ENCODE measurements at regions not wholly inside any gene's neighbourhood (a gene's known extent, or its start where the extent isn't known, plus 50 kb on each side); places are given as distances from the start of the nearest gene placed in this dataset.

GRCh38 chr2:134135793-134136192, 118.1 kb upstream of the MGAT5 start:
- TF ChIP-seq CTCF (IDR thresholded peaks at IDR 0.05): no peak
- Mint-ChIP-seq H3K27ac (ENCODE audit: unreplicated experiment) (no peak overlapping the region), H3K4me3 (ENCODE audit: unreplicated experiment) (no peak overlapping the region), H3K27me3 (ENCODE audit: unreplicated experiment) (no peaks in the 10 kb centered on the region), H3K36me3 (ENCODE audit: unreplicated experiment) (no peaks in the 10 kb centered on the region), H3K9me3 (ENCODE audit: unreplicated experiment) (no peaks in the 10 kb centered on the region), H3K4me1 (ENCODE audit: unreplicated experiment) (peaks cover 21% of the 10 kb centered on the region)
- no peak for DNase-seq (ENCODE audit: extremely low spot score, unreplicated experiment)

- TF ChIP-seq CTCF (IDR thresholded peaks at IDR 0.05): no peak
- H3K27me3 Mint-ChIP-seq (ENCODE audit: unreplicated experiment): no peaks in the 10 kb centered on the region
- peak overlapping the region; percentile 70 for H3K4me3 Mint-ChIP-seq (ENCODE audit: unreplicated experiment)
- DNase-seq (ENCODE audit: extremely low spot score, unreplicated experiment): no peak
- H3K9me3 Mint-ChIP-seq (ENCODE audit: unreplicated experiment): no peaks in the 10 kb centered on the region
- peak overlapping the region; percentile 78 for H3K27ac Mint-ChIP-seq (ENCODE audit: unreplicated experiment)
- no peaks in the 10 kb centered on the region for H3K36me3 Mint-ChIP-seq (ENCODE audit: unreplicated experiment)
- H3K4me1 Mint-ChIP-seq (ENCODE audit: unreplicated experiment): peaks cover 25% of the 10 kb centered on the region
Measured at GRCh38 chr2:134136731-134137130, 117.1 kb upstream of the MGAT5 start.

DNA sequence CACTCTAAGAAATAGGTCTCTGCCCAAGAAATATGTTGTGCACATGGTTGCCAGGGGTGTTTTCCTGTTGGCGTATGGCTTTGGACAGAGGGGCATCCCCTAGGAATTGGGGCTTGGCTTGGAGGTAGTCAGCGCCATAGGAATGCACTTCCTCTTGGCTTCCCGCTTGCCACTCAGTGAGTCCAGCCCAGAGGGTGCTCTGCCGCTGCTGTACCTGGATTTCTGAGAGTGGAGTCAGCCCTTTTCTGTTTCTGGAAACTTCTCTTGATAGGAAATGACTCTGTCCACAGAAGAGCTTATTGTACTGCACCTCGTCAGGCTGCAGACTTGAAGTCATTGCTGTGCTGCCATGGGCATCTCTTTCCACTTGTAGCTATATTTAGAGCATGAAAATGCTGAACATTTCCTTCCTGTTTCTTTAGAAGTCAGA, 116.7 kb upstream of the MGAT5 start:
- Mint-ChIP-seq H3K4me3 (ENCODE audit: unreplicated experiment) (peak overlapping the region; percentile 70), H3K27ac (ENCODE audit: unreplicated experiment) (peak overlapping the region; percentile 78), H3K9me3 (ENCODE audit: unreplicated experiment) (no peaks in the 10 kb centered on the region), H3K27me3 (ENCODE audit: unreplicated experiment) (no peaks in the 10 kb centered on the region), H3K4me1 (ENCODE audit: unreplicated experiment) (peaks cover 27% of the 10 kb centered on the region), H3K36me3 (ENCODE audit: unreplicated experiment) (no peaks in the 10 kb centered on the region)
- TF ChIP-seq CTCF (IDR thresholded peaks at IDR 0.05): no peak
- DNase-seq (ENCODE audit: extremely low spot score, unreplicated experiment): no peak

DNA sequence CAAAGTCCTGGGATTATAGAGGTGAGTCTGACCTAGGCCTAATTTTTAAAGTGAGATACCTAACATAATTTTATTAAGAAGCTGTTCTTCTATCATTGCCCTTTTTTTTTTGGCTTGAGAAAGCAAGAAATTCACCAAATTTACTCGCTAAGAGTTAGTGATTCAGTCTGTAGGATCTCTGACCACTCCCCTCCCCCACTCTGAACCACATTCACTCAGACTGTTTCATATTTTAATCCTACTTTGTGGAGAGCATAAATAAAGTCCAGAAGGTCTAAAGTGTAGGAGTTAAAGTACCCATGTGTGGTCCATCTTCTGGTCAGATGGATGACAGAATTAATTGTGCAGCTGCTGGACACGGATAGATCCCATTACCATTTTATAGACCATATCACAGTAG, 115.8 kb upstream of the MGAT5 start:
- Mint-ChIP-seq H3K4me1 (ENCODE audit: unreplicated experiment) (peaks cover 34% of the 10 kb centered on the region), H3K27ac (ENCODE audit: unreplicated experiment) (no peak overlapping the region), H3K9me3 (ENCODE audit: unreplicated experiment) (no peaks in the 10 kb centered on the region), H3K4me3 (ENCODE audit: unreplicated experiment) (no peak overlapping the region), H3K27me3 (ENCODE audit: unreplicated experiment) (no peaks in the 10 kb centered on the region), H3K36me3 (ENCODE audit: unreplicated experiment) (peaks cover 2% of the 10 kb centered on the region)
- no peak for TF ChIP-seq CTCF (IDR thresholded peaks at IDR 0.05)
- no peak for DNase-seq (ENCODE audit: extremely low spot score, unreplicated experiment)

DNA sequence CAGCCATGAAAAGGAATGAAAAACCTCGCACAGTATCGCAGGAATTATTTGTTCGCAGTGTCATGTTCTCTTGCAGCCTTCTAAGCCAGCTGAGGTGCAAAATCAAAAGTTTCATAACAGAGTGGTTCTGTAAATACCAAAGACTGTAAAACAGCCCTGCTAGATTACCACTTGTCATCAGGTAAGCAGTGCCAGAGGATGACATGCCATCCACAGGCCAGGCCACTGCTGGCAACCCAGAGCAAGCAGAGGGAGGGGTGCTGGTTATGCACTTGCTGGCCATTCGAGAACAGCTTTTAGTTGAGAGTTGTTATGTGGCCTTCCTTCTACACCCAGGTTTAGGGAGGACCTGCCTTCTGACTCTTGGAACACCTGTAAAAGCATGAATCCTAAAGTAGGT, 114.3 kb upstream of the MGAT5 start:
- no peaks in the 10 kb centered on the region for H3K9me3 Mint-ChIP-seq (ENCODE audit: unreplicated experiment)
- no peak overlapping the region for H3K4me3 Mint-ChIP-seq (ENCODE audit: unreplicated experiment)
- peaks cover 39% of the 10 kb centered on the region for H3K4me1 Mint-ChIP-seq (ENCODE audit: unreplicated experiment)
- H3K27me3 Mint-ChIP-seq (ENCODE audit: unreplicated experiment): no peaks in the 10 kb centered on the region
- no peak for TF ChIP-seq CTCF (IDR thresholded peaks at IDR 0.05)
- DNase-seq (ENCODE audit: extremely low spot score, unreplicated experiment): no peak
- no peak overlapping the region for H3K27ac Mint-ChIP-seq (ENCODE audit: unreplicated experiment)
- peaks cover 2% of the 10 kb centered on the region for H3K36me3 Mint-ChIP-seq (ENCODE audit: unreplicated experiment)

All from osteocyte (in vitro differentiated cells).